HG03039 (cell line): ENCODE measurements at regions not wholly inside any gene's neighbourhood (a gene's known extent, or its start where the extent isn't known, plus 50 kb on each side); places are given as distances from the start of the nearest gene placed in this dataset.

Experiments
- ATAC-seq: cut with Tn5 transposase; IDR thresholded peaks from one replicate; pipeline ENCODE4 v1.9.1; 2021; ENCODE audit warnings: mild to moderate bottlenecking, moderate library complexity; ENCODE audit not compliant: unreplicated experiment

DNA sequence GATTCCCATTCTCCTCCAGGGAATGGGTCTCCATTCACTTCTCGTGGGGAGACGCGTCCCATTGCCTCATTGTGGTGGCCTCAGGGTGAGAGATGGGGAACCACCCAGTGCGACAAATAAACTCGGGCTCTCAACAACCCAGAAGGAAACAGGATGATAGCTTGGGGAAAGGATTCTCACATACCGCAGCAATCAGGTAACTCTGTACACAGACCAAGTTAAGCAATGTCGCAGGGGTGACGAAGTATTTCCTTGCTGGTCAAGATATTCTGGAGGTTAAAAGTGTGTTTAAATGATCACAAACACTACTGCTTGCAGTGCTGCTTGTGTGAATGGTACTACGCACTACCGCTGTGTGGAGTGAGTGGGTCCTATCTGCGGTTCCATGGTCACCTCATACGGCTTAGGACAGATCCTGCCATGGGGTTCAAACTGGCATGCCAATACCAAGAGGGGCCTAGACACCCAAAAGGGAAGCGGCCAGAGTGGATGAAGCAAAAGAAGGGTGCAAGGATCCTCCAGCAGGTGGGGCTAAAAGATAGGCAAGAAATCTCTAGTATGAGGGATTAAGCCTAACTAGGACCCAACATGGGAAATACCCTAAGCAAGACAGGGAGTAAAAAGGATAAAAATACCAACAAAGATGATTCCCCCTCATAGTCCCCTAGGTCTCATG is 143.8 kb upstream of the TMEM106B start:
- peak; percentile 64 for ATAC-seq

- no peak for ATAC-seq
Measured at GRCh38 chr7:12069757-12070156, 141.3 kb upstream of the TMEM106B start.

DNA sequence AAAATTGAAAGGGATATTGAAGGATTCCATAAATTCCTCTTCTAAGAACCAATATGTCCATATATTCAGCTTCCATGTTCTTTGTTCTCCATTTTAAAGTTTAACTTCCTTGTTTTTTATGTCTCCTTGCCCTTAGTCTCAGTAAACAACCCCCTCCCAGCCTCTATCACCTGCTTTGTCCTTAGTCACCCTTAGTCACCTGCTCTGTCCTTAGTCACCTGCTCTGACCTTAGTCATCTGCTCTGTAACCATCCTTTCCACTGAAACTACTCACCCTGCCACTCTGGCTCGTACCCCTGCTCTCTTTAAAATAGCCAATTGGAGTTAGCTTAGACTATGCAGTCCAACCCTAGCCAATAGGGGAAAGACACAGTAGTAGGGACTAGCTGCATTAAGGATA is 136.2 kb upstream of the TMEM106B start:
- no peak for ATAC-seq

- no peak for ATAC-seq
Measured at GRCh38 chr7:12080006-12080405, 131.1 kb upstream of the TMEM106B start.

DNA sequence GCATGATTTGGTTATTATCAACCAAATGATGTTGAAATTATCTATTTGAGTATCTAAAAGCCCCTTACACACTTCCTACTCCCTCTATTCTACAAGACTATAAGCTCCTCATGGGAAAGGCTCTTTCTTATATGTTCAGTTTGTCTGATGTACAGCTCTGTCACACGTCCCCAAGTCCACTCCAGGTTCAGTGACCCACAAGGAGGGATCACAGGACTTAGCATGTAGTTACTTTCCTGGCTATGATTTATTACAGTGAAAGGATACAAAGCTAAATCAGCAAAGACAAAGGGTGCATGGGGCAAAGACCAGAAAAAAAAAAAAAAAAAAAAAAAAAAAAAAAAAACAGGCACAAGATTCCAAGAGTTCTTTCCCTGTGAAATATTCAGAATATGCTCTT is 125.6 kb upstream of the TMEM106B start:
- no peak for ATAC-seq

GRCh38 chr7:12089951-12090756 is 120.9 kb upstream of the TMEM106B start:
- ATAC-seq: no peak

- ATAC-seq: no peak
Measured at GRCh38 chr7:12090757-12091221, 120.3 kb upstream of the TMEM106B start.

- no peak for ATAC-seq
Measured at GRCh38 chr7:12091231-12091630, 119.9 kb upstream of the TMEM106B start.

- ATAC-seq: no peak
Measured at GRCh38 chr7:12092499-12093130, 118.5 kb upstream of the TMEM106B start.

DNA sequence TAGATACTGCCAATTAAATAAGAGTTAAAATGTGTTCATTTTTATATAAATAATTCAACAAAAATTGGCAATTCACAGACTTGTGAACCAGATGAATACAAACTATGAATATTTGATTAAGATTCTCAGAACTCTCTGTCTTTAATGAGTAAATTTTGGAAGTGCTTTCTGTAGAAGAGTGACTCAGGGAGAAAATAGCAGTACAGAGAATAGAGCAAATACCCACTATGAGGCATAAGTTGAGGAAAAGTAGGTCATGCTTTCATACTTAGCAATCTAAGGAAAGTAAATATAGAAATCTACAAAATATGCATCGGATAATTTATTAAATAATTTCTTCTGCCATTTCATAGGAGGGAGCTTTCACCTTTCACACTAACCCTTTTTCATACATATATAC is 117.7 kb upstream of the TMEM106B start:
- ATAC-seq: no peak

- ATAC-seq: no peak
Measured at GRCh38 chr7:12094365-12094921, 116.7 kb upstream of the TMEM106B start.

GRCh38 chr7:12102126-12102525 is 109.0 kb upstream of the TMEM106B start:
- ATAC-seq: no peak

DNA sequence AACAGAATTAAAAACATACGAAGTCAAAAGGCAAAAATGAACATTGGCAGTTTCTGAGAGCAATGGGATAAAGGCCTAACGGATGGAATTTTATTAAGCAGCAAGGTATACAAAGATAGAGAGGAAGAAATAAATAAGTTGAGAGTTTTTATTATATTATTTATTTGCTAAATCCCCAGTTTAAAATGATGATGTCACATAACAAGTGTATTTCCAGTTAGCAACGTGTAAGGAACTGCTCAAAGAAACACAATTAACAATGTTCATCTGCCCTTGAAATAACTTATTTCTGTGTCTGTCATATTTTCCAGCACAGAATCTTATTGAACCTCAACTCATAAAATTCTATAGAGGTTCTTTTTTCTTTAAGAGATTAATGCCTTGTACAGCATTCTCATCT is 108.6 kb upstream of the TMEM106B start:
- ATAC-seq: no peak

DNA sequence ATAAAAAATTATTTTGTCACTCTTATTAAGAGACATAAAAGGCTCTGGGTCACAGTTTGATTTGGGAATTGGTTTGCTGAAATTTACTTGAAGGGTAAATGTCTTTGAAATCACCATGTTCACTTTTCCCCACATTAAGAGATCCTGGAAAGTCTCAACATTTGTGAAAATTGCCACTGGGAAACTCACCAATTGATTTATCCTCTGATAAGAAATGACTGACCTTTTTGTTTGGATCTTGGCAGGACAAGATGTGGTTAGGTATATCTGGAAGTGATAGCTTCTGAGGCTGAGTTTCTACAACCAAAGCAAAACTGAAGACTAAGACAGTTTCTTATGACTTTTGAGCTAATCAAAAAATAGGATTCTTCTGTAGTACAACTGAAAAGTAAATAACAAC is 107.1 kb upstream of the TMEM106B start:
- ATAC-seq: no peak

DNA sequence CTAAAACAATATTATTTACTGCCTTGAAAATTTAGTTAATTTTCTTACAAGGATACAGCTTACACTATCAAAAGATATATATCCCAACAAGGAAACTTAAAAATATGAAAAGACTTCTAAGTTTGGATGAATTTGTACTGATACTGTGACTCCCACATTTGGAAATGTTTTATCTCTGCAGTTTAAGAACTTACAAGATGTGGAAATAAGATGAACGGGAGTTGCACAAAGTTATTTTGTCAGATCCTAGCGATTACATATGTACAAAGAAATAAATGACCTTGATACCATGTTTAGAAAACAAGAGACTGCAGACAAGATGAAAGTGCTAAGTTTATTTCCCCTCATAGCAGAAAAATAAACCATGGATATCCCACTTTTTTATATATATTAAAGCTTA is 103.7 kb upstream of the TMEM106B start:
- no peak for ATAC-seq

- no peak for ATAC-seq
Measured at GRCh38 chr7:12107841-12108254, 103.2 kb upstream of the TMEM106B start.

- no peak for ATAC-seq
Measured at GRCh38 chr7:12110425-12110824, 100.7 kb upstream of the TMEM106B start.

DNA sequence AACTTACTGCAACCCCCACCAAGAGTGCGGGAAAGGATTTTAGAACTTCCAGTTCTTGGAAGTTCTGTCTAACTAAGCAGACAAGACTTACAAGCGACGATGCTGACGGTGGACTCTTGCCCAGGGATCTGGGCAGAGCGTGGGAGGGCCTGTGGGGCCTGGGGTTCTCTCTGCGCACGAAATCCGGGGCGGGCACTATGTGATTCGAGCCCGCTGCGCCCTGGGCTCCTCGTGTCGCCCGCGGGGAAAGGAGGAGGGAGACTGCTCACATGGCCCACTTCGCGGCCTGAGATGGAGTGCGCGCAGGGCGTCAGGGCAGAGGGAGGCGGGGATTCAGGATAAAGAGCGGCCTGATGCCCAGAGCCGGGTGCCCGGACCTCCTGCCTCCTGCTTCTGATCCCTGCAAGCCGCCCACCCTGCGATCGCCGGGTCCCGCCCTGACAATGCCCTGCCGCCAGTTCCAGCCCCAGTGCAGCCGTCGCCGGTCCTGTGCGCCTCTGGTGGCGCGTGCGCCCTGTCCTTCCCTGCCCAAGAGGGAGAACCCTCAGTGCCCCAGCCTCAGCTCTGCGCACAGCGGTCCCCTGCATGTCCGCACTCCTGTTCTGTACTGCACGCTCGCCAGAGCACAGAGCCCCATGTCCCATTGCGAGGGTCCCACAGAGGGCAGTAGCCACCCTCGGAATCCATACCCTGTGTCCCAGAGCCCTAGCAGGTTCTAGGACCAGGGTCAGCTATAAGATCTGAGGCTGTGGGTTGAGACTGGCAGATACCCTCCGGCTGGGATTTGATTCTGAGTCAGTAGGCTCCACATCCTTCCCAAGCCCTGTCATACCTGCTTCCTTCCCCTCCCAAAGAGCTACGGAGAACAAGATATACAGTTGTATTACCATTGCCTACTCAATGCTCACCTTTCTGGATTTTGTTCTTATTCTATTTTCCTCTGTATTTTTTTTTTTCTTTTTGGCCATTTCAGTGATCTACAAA is 99.4 kb upstream of the TMEM106B start:
- ATAC-seq: no peak

DNA sequence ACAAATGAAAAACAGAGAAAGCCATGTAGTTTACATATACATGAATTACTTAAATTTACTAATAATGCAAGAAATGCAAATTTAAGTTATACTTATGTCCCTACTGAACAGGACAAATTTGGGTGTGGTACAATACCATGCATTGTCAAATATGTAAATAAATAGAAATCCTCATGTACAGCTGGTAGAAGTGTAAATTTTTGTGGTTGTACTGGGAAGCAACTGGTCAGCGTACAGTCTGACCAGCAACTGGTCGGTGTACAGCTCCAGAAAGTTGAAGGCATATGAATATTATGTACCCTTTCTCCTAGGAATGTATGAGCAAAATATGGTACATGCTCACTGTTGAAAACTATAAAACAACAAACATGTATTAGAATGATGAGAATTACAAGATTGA is 93.9 kb upstream of the TMEM106B start:
- no peak for ATAC-seq

DNA sequence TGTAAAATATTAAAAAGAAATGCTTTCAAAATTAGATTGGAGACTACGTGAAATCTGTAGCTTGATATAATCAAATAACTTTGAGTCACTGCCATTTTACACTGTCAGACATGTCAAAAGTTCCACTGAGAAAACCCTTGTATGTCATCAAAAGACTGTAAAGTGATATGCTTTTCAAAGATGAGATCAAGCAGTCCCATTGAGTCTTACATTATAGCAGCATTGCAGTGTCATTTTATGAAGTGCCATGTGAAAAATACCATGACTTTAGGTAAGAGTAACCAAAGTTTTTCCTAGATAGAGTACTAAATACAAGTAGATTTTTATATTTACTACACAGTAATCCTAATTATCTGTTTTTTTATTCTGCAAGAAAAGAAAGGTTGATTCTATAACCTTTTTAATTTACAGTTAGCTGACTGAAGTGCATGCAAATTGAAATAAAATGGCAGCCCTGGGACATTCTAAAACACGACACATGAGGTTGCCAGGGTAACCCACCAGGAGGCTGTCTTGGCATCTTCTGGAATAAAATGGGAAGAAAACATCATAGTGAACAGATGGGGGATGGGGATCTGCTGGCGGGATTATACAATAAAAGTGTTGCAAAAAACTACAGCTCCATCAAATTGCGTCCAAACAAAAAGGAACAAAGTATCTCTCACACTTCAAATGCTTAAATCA is 91.3 kb upstream of the TMEM106B start:
- no peak for ATAC-seq
